ENCODE measurements at regions not wholly inside any gene's neighbourhood (a gene's known extent, or its start where the extent isn't known, plus 50 kb on each side); places are given as distances from the start of the nearest gene placed in this dataset.

DNA sequence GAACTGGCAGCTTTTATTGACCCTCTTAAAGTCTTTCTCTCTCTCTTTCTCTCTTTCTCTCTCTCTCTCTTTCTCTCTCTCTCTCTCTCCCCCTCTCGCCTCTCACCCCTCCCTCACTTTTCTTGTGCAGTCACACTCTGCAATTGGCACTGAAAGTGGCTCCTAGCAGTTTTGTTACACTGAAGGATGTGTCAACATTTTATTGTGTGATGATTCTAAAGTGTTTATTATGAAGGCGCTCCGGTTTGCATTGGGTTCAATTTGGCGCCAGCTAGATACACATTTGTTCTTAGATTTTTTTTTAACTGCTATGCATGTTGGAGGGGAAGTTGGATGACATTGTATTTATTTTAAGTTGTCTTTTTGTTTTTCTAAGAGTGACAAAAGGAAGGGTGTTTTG, 64.0 kb upstream of the CHRM3 start:
- no peak for DNase-seq (ENCODE audit: extremely low spot score, insufficient read length, low read depth)
- FAIRE-seq = no peak

DNA sequence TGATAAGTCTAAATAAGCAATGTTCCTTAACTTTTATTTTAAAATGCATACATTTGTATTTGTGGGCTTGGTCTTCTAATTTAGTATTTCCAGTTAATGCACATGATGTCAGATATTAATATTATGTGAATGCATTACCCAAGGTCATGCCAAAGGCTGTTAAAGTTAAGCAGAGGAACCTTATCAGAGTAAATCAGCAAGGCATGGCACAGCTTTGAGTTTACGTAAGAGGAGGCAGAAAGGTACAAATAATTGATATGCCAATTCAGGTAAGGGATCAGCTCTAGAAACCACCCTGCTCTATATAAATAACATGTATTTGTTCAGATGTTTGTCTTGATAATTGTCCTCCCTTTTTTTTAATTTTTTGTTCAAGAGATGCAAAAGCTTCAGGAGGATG, 64.5 kb upstream of the CHRM3 start:
- FAIRE-seq (no peak), DNase-seq (ENCODE audit: extremely low spot score, insufficient read length, low read depth) (no peak)

DNA sequence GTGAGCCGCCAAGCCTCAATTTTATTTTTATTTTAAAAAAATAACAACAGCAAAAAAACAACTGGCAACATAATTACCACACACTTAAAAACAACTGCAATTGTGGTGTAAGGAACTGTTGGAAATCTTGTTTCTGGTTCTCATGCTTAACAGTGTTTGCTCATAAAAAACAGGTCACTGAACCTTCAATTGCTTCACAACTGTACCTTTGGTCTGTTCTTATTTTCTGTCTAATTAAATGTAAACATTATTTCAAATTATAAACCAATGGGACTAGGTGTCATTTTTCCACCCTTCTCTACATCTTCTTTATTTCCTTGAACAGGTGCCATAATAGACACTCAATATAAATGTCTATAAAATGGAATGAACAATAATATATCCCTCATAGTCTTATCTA, 68.4 kb upstream of the CHRM3 start:
- FAIRE-seq = no peak
- no peak for DNase-seq (ENCODE audit: extremely low spot score, insufficient read length, low read depth)

DNA sequence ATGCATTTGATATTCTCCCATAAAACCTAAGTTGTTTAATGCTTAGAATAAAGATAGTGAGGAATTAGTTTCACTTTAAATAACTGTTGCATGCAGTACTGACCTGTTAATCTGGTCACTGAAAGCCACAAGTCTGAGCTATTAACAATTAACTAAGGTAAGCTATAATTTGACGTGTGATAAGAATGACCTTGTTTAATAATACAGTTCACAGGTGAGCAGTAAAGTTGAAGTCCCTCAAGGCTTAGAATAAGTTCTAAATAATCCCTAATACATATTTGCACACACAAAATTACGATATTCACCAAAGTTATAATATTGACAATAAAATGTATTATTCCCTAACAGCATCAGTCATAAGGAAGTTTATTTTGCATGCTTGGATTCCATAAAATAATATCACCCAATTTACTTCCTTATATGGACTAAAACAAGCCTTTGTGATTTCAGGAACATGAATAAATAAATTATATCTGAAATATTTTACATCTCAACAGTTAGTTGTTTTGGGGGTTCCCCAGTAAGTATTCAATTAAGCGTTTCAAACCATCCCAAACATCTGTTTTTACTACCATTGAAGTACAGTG, 70.6 kb upstream of the CHRM3 start:
- no peak for FAIRE-seq
- DNase-seq (ENCODE audit: extremely low spot score, insufficient read length, low read depth) = no peak

DNA sequence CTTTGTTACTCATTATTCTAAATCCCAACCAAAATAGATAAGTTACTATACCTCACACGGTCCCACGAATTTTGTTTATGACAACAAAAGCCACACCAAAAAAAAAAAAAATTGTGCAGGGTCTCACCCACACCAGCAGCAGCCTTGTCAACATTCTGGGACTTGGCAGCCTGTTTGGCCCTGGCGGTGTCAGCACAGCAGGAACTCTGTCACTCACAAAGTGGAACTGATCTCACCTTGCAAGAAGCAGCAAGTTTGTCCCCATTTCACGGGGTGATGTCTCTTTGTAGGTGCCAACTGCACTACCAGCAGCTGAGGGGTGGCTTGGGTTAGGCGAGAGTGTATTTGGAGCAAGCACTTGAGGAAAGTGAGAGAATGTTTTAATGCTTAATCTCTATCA, 75.0 kb upstream of the CHRM3 start:
- FAIRE-seq (no peak), DNase-seq (ENCODE audit: extremely low spot score, insufficient read length, low read depth) (no peak)

DNA sequence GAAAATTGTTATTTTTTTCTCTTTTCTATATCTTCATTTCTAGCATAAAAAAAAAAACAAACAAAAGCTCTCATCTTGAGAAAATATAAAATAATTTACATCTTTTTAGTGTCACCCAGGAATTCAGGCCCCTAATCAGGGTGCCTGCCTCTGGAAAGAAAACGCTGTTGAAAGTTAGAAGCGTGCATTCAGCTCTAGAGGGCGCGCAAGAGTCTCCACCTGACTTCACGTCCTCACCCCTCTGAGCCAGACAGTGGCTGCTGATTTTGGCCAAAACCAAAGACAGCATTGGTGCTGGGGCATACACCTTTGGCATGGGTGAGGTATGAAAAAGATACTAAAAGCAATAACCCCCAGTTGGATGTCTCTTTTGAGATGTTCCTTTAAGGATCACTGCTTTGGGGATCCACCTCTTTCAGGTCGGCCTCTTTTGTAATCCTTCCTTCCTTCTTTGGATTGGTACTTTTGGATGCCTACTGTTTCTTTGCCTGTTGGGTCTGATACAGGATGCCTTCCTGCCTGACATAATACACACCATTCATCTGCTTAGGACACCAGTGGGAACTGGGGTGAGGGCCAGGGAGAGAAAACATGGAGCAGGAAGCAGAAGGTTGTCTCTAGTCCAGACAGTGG, 77.6 kb upstream of the CHRM3 start:
- no peak for DNase-seq (ENCODE audit: extremely low spot score, insufficient read length, low read depth)
- FAIRE-seq = no peak

DNA sequence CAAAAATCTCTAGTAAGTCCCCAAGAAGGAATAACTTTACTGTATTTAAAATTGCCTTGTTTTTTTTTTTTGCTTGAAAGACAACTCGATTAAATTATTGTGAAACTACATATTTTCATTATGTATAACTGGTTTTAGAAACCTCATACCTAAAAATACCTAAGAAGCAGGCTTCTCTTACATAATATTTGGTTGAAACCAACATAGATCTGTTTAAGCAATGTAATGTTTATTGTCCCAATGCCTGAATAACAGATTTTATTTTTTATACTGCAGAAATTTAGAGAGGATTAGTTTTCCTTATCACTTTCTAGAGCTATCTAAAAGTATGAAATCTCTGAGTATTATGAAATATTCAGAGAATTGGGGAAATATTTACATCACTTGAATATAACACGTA, 78.5 kb upstream of the CHRM3 start:
- FAIRE-seq (no peak), DNase-seq (ENCODE audit: extremely low spot score, insufficient read length, low read depth) (no peak)

DNA sequence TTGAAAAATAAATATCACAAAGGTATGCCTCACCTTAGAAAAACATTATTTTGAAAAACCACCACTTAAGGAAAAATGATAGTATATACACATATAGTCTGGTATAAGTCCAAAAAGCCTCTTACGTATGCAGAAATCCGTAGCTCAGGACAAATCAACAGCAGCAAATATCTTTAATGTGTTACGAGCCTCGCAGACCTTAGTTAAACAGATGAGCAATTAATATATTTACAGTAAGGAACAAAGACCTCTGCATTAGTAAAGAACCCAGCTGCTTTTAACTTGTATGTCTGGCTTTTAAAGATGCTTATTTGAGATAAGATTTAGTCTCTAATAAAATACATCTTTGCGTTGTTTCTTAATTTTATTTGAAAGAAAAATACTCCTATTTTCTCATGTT, 79.9 kb upstream of the CHRM3 start:
- no peak for DNase-seq (ENCODE audit: extremely low spot score, insufficient read length, low read depth)
- FAIRE-seq = no peak

DNA sequence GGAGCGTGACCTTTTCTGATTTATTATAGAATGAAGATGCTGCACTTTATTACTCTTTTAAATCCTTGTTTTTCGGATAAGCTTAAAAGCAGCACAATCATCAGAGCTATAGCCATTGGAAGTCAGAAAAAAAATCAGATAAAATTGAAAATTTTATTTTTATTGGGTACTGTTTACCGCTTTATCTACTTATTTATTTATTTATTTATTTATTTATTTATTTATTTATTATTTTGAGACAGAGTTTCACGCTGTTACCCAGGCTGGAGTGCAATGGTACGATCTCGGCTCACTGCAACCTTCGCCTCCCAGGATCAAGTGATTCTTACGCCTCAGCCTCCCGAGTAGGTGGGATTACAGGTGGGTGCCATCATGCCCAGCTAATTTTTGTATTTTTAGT, 83.1 kb upstream of the CHRM3 start:
- FAIRE-seq (no peak), DNase-seq (ENCODE audit: extremely low spot score, insufficient read length, low read depth) (no peak)

DNA sequence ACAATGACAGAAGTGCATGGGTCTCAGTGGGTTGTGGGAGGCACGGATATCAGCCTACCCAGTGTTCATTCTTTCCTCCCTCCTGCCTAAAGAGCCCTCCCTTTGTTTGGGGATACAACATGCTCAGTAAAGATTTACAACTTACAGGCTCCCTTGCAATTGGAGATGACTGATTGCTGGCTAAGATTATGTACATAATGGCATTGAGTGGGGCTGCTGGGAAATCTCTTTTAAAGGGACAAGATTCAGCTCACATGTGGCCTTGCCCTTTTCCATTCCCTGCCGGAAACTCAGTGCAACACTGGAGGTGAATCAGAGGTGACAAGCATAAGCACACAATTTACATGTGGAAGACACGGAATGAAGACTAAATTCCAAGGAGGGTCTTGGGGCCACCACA, 83.7 kb upstream of the CHRM3 start:
- DNase-seq (ENCODE audit: extremely low spot score, insufficient read length, low read depth) = no peak
- no peak for FAIRE-seq

DNA sequence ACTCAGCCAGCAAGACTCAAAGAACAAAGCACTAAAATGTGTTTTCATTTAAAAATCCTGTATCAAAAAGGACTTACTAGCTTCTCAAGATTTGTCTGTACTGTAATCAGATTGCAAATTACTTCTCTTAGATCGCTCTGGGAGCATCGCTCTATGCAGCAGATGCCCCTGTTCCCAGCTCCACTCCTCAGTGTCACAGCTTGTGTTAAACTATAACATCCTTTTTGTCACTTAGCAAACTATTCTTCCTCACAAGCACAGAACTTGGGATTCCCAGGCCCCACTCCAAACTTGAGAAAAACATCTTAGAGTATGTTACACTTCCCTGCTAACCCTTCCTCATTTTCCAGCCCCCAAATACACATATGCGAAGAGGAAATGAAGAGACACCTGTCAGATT, 85.1 kb upstream of the CHRM3 start:
- DNase-seq (ENCODE audit: extremely low spot score, insufficient read length, low read depth) (no peak), FAIRE-seq (no peak)

DNA sequence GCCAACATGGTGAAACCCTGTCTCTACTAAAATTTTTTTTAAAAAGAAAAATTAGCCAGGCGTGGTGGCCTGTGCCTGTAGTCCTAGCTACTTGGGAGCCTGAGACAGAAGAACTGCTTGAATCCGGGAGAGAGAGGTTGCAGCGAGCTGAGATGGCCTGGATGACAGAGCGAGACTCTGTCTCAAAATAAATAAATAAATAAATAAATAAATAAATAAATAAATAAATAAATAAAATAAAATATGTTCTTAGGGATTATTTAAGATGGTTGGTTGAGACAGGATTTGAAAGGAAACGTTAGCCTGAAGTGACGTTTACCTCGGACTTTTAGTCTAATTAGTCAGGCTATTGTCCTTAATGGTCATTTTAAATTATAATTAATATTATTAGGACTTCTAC, 88.5 kb upstream of the CHRM3 start:
- DNase-seq (ENCODE audit: extremely low spot score, insufficient read length, low read depth) (no peak), FAIRE-seq (no peak)

DNA sequence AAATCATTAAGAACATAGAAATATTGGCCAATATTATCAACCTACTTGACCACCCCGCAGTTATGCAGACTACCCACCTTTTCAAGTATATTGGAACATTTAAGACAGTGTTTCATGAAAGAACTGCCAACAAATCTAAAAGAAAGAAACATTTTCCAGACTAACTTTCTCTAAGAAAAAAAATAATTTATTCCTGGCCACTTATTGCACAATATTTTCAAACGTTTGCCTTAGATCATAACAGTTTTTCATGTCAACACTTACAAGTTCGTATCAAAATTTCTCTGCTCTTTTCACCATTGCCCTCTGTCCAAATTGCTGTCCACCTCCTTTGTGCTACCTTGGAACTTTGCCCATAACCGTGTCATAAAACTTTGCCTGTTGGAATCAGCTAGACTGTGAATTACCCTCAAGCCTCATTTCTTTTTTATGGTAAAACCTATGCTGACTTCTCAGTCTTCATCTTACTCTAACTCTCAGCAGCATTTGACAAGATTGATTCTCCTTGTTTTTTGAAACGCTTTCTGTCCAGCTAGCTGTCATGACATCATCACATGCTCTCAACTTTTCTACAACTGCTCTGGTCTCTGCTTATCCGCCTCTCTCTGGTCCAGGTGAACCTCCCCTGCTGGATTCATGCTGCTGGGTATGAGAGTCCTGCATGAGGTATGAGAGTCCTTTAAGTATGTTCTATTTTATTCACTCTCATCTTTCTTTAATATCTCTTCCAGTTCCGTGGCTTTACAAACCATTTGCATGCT, 92.8 kb upstream of the CHRM3 start:
- no peak for FAIRE-seq

DNA sequence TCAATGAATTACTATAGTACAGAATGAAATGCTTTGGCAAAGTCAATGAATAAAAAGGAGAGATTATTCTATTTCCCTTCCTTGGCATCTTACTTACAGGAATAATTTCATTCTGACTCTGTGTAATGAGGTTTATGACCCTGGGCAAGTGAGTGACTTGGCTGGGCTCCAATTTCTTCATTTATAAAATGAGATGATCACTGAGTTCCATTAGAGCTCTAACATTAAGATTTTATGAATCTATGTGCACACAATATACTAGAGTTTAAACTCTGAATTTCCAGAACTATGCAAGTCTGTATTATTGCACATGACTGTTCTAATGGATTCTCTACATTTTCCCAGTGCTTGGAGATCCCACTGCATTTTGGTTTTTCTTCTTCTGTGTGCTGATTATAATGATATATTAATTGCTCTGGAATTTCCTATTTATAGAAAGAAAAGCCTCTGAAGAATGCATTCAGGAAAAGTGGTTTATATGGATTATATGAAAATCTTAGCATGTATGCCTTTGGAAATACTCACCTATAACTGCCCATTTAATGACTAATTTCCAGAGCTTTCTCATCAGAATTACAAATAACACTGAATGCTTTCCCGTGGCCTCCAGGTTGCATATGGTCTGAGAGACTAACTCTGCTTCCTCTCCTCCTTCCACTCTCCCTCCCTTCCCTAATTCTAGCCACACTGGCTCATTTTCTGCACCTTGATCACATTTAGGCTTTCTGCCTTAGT, 97.4 kb upstream of the CHRM3 start:
- FAIRE-seq (no peak), DNase-seq (ENCODE audit: extremely low spot score, insufficient read length, low read depth) (no peak)

More for the DNA sequence above, 92.8 kb upstream of the CHRM3 start:
- DNase-seq (ENCODE audit: extremely low spot score, insufficient read length, low read depth) = no peak

DNA sequence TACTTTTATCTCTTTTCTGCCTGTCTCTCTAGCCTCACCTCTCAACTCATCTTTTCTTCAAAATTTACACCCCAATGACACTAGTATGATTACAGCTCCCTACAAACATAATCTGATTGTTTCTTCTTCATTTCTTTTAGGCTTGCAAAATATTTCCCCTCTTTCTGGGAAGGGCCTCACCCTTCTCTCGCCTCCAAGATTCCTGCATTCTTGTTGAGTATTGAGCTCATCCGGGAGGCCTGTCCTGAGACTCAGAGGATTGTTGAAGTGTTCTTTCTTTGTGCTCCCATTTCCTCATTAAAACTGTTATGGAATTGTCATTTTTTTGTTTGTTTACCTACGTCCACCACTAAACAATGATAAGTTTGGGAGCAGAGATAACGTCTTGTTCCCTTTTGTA, 99.1 kb upstream of the CHRM3 start:
- DNase-seq (ENCODE audit: extremely low spot score, insufficient read length, low read depth) (no peak), FAIRE-seq (no peak)

DNA sequence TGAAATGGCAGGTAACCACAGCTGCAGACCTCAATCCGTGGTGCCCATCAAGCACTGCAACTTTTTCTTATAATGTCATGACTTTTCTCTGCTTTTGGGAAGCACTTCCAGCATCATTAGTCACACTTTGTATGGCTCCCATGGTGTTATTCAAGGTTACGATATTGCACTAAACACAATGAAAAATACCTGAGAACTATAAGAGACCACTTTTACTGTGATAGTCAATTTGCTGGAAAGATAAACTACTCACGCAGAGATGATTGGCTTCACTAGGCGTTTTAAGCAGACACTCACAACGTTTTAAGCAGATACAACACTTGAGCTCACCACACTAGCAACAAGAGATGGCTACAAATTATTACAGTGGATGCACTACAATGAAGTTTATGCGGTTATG, 103.2 kb upstream of the CHRM3 start:
- FAIRE-seq (no peak), DNase-seq (ENCODE audit: extremely low spot score, insufficient read length, low read depth) (no peak)

DNA sequence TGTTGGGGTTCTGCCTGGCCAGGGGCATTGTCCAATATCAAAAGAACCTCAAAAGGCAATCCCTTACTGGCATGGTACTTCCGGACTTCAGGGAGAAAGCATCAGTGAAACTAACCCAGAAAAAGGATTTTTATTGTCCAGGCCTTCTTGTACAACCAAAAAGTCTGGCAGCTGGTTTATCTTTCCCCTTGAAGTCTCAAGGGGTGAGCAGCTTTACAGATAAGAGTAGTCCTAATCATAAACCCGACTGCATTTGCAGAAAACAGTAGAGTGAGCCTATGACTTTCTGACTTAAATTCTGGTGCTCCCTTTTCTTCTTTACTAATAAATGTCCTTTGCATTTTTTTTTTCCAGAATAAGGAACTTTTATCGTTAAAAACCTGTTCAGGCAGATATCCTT, 104.0 kb upstream of the CHRM3 start:
- FAIRE-seq (no peak), DNase-seq (ENCODE audit: extremely low spot score, insufficient read length, low read depth) (no peak)

DNA sequence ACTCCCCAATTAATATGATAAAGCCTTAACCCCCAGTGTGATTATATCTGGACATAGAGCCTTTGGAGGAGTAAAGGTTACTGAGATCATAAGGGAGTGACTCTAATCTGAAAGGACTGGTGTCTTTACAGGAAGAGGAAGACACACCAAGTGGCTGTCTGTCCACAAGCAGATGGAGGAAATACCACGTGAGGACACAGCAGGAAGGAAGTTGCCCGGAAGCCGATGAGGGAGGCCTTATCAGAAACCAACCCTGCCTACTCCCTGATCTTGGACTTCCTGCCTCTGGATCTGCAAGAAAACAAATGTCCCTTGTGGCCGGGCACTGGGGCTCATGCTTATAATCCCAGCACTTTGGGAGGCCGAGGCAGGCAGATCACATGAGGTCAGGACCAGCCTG, 110.3 kb upstream of the CHRM3 start:
- FAIRE-seq (no peak), DNase-seq (ENCODE audit: extremely low spot score, insufficient read length, low read depth) (no peak)

DNA sequence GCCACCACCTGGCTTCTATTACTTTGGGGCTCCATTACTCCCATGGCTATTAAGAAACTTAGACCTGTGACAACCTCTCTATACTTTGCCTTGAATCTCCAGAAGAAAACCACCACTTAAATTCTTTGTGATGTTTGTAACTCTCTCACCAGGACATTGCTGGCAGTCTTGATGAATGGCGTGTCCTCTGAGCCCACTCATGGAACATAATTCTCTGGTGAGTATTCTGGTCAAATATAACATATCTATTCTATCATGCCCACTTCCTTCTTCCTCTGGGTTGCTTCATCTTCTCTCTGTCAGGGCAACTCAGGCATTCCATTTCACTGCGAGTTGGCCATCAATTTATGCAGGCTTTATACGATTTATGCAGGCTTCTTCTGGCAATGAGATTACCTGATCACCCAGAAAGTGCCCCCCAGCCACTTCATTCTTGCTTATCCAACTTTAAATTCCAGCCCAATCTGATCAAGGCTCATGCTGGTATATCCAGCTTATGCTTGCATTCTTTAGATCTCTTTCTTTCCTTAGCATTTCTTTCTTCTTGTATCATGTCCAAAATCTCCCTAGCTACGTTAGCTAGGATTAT, 112.0 kb upstream of the CHRM3 start:
- no peak for FAIRE-seq

DNA sequence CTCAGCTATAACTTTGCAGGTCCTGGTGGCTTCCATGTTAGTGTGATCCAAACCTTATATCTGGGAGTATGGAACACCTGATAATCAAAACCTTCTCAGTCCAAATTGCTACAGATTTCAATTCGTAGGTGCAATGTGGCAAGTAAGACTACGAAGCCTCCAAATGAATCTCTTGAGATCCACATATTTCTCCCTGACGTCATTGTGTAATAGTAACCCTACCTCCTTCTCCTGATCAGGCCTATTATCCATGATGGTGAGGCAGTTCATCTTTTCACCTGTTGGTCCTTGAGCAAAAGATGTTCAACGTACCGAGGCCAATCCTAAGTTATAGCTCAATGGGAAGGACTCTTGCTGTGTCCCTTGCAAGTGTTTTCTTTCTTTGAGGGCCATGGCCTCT, 115.9 kb upstream of the CHRM3 start:
- FAIRE-seq (no peak), DNase-seq (ENCODE audit: extremely low spot score, insufficient read length, low read depth) (no peak)

More for the DNA sequence above, 112.0 kb upstream of the CHRM3 start:
- no peak for DNase-seq (ENCODE audit: extremely low spot score, insufficient read length, low read depth)

DNA sequence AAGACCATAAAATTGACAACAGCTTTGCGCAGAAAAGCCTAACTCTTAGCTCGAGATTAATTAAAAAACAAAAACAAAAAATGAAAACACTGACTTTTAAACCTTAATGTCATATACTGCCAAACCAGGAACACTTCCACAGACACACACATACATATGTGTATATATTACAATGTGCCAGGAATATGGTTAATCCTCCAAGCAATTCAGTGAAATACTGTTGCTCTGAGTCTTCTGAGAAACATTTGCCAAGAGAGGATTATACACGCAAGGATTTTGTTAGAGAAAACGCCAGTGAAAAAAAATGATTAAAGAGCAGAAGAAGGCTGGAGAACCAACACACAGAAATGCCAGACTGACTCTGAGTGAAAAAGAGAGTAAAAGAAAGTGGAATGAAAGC, 116.7 kb upstream of the CHRM3 start:
- DNase-seq (ENCODE audit: extremely low spot score, insufficient read length, low read depth) = no peak
- no peak for FAIRE-seq

Data from GM18507 (cell line).